ENCODE measurements at regions not wholly inside any gene's neighbourhood (a gene's known extent, or its start where the extent isn't known, plus 50 kb on each side); places are given as distances from the start of the nearest gene placed in this dataset.

GRCh38 chr4:63894161-63894560 is 515.1 kb downstream of the TECRL start:
- no peak for TF ChIP-seq ZFX (IDR thresholded peaks at IDR 0.05)
- TF ChIP-seq CTCF (conservative IDR thresholded peaks at IDR 0.05): no peak
- H3K27ac ChIP-seq: no peak overlapping the region

- H3K27ac ChIP-seq: no peak overlapping the region
- TF ChIP-seq CTCF (conservative IDR thresholded peaks at IDR 0.05) (no peak), ZFX (IDR thresholded peaks at IDR 0.05) (no peak)
Observed at GRCh38 chr4:63869370-63869769, 539.9 kb downstream of the TECRL start.

- no peak overlapping the region for H3K27ac ChIP-seq
- TF ChIP-seq ZFX (IDR thresholded peaks at IDR 0.05) (no peak), CTCF (conservative IDR thresholded peaks at IDR 0.05) (no peak)
Observed at GRCh38 chr4:63851496-63851895, 557.8 kb downstream of the TECRL start.

GRCh38 chr4:63841266-63841665 is 568.0 kb downstream of the TECRL start:
- H3K27ac ChIP-seq: no peak overlapping the region
- TF ChIP-seq CTCF (conservative IDR thresholded peaks at IDR 0.05) (no peak), ZFX (IDR thresholded peaks at IDR 0.05) (no peak)

GRCh38 chr4:63831590-63832155 is 577.6 kb downstream of the TECRL start:
- H3K27ac ChIP-seq: no peak overlapping the region

GRCh38 chr4:63817196-63817865 is 591.9 kb downstream of the TECRL start:
- H3K27ac ChIP-seq: no peak overlapping the region
- TF ChIP-seq ZFX (IDR thresholded peaks at IDR 0.05): no peak
- no peak for TF ChIP-seq CTCF (conservative IDR thresholded peaks at IDR 0.05)

More at GRCh38 chr4:63831590-63832155, 577.6 kb downstream of the TECRL start:
- TF ChIP-seq CTCF (conservative IDR thresholded peaks at IDR 0.05): no peak
- no peak for TF ChIP-seq ZFX (IDR thresholded peaks at IDR 0.05)

- H3K27ac ChIP-seq: no peak overlapping the region
- TF ChIP-seq CTCF (conservative IDR thresholded peaks at IDR 0.05): no peak
- no peak for TF ChIP-seq ZFX (IDR thresholded peaks at IDR 0.05)
Observed at GRCh38 chr4:63814171-63814964, 594.9 kb downstream of the TECRL start.

All from C4-2B (cell line).